IMR-90 (cell line): ENCODE measurements at regions not wholly inside any gene's neighbourhood (a gene's known extent, or its start where the extent isn't known, plus 50 kb on each side); places are given as distances from the start of the nearest gene placed in this dataset.

ENCODE experiments used
- ATAC-seq: fragments of 200-7000 bp; cut with Tn5 transposase; 2 replicates; pipeline ENCODE4 v1.9.1; 2020; ENCODE audit warnings: low read depth, mild to moderate bottlenecking, moderate library complexity
- BruUV-seq: library from RNA; stranded (reverse); fragments of 400-500 nt; replicated peaks from 2 replicates; lab custom pipeline; 2021; lab: Mats Ljungman, UMichigan
- CTCF ChIA-PET: fragments of 300-600 bp; formaldehyde crosslinking; extraction: SDS; loops from one replicate; lab custom pipeline; 2021; ENCODE audit warnings: antibody characterized with exemption; lab: Yijun Ruan, JAX
- POLR2A ChIA-PET: fragments of 300-600 bp; sonication (Branson Sonifier 250); formaldehyde crosslinking; loops from one replicate; lab custom pipeline; 2022; ENCODE audit warnings: antibody characterized with exemption; ENCODE audit not compliant: unreplicated experiment; lab: Charles Lee
- DNase-seq: peaks from one replicate; pipeline ENCODE4 v3.0.0; 2013
- H2AFZ ChIP-seq: replicated peaks from 2 replicates; pipeline ENCODE3; 2013; ENCODE audit warnings: low read length, mild to moderate bottlenecking; ENCODE audit not compliant: poor library complexity
- H2AK5ac ChIP-seq: 2 replicates; pipeline ENCODE4 v1.6.1; 2013; ENCODE audit warnings: low read depth, low read length, inconsistent platforms
- H2AK9ac ChIP-seq: replicated peaks from 2 replicates; pipeline ENCODE3; 2013; ENCODE audit warnings: mild to moderate bottlenecking, low read depth, low read length, moderate library complexity; ENCODE audit not compliant: poor library complexity
- H2BK120ac ChIP-seq: 2 replicates; pipeline ENCODE4 v1.6.1; 2013; ENCODE audit warnings: low read depth, low read length, inconsistent platforms
- H2BK15ac ChIP-seq: 3 replicates; pipeline ENCODE4 v1.6.1; 2013; ENCODE audit warnings: low read depth, low read length, inconsistent platforms
- H2BK20ac ChIP-seq: 2 replicates; pipeline ENCODE4 v1.6.1; 2013; ENCODE audit warnings: low read depth, mild to moderate bottlenecking, inconsistent platforms, low read length, moderate library complexity
- H2BK5ac ChIP-seq: 2 replicates; pipeline ENCODE4 v1.6.1; 2013; ENCODE audit warnings: mild to moderate bottlenecking, low read depth, low read length, inconsistent platforms; ENCODE audit not compliant: poor library complexity, severe bottlenecking
- H3K14ac ChIP-seq: replicated peaks from 2 replicates; pipeline ENCODE4 v1.6.1; 2013; ENCODE audit warnings: low read depth, low read length, inconsistent platforms
- H3K18ac ChIP-seq: 2 replicates; pipeline ENCODE4 v1.6.1; 2013; ENCODE audit warnings: low read depth, low read length, control low read depth
- H3K23ac ChIP-seq: 2 replicates; pipeline ENCODE4 v1.6.1; 2013; ENCODE audit warnings: low read depth, low read length, inconsistent platforms
- H3K27ac ChIP-seq: 2 replicates; pipeline ENCODE4 v1.5.1; 2013; ENCODE audit warnings: mild to moderate bottlenecking, control low read depth, low read length; ENCODE audit not compliant: insufficient read depth
- H3K27me3 ChIP-seq: 2 replicates; pipeline ENCODE4 v1.6.1; 2013; ENCODE audit warnings: low read length; ENCODE audit not compliant: control insufficient read depth, insufficient read depth
- H3K36me3 ChIP-seq: 2 replicates; pipeline ENCODE4 v1.6.1; 2013; ENCODE audit warnings: low read length, mixed read lengths; ENCODE audit not compliant: control insufficient read depth, insufficient read depth
- H3K4ac ChIP-seq: 2 replicates; pipeline ENCODE4 v1.6.1; 2013; ENCODE audit warnings: low read depth, low read length, inconsistent platforms
- H3K4me1 ChIP-seq: 2 replicates; pipeline ENCODE4 v1.6.1; 2013; ENCODE audit warnings: low read length, mixed read lengths; ENCODE audit not compliant: control insufficient read depth, insufficient read depth
- H3K4me2 ChIP-seq: 2 replicates; pipeline ENCODE4 v1.6.1; 2013; ENCODE audit warnings: low read depth, mild to moderate bottlenecking, control low read depth, low read length, moderate library complexity
- H3K4me3 ChIP-seq: 2 replicates; pipeline ENCODE4 v1.5.1; 2013; ENCODE audit warnings: low read depth, mild to moderate bottlenecking, control low read depth, low read length, moderate library complexity; ENCODE audit not compliant: insufficient read depth
- H3K56ac ChIP-seq: 2 replicates; pipeline ENCODE4 v1.6.1; 2013; ENCODE audit warnings: low read length, inconsistent platforms; ENCODE audit not compliant: insufficient read depth; ENCODE audit errors: extremely low read depth
- H3K79me1 ChIP-seq, 2 experiments: 2 replicates each; pipeline ENCODE4 v1.6.1; 2013; ENCODE audit warnings: low read length in 2 of 2, inconsistent platforms in 1 of 2, low read depth in 1 of 2
- H3K9ac ChIP-seq: 2 replicates; pipeline ENCODE4 v1.6.1; 2013; ENCODE audit warnings: low read depth, low read length, control low read depth
- H3K9me1 ChIP-seq: 2 replicates; pipeline ENCODE4 v1.6.1; 2013; ENCODE audit warnings: low read length, inconsistent platforms; ENCODE audit not compliant: insufficient read depth
- H3K9me3 ChIP-seq: 2 replicates; pipeline ENCODE4 v1.6.1; 2013; ENCODE audit warnings: low read length; ENCODE audit not compliant: control insufficient read depth, insufficient read depth
- H4K20me1 ChIP-seq: 2 replicates; pipeline ENCODE4 v1.6.1; 2013; ENCODE audit warnings: low read length, inconsistent platforms; ENCODE audit not compliant: insufficient read depth
- H4K5ac ChIP-seq: 2 replicates; pipeline ENCODE4 v1.6.1; 2013; ENCODE audit warnings: mild to moderate bottlenecking, low read depth, low read length, control low read depth
- H4K8ac ChIP-seq, 2 experiments: 2 replicates each; pipeline ENCODE4 v1.6.1; 2013; ENCODE audit warnings: low read depth in 2 of 2, low read length in 2 of 2, control low read depth in 1 of 2, inconsistent platforms in 1 of 2
- H4K91ac ChIP-seq: 2 replicates; pipeline ENCODE4 v1.6.1; 2013; ENCODE audit warnings: low read depth, low read length, inconsistent platforms; ENCODE audit not compliant: insufficient read depth
- NFE2L2 ChIP-seq: fragments of 150-350 bp; IDR thresholded peaks from 2 replicates; pipeline ENCODE4 v1.6.1; 2016; ENCODE audit warnings: low read depth, mild to moderate bottlenecking, low read length
- RCOR1 ChIP-seq: IDR thresholded peaks from 2 replicates; pipeline ENCODE4 v1.6.1; 2012; ENCODE audit warnings: mild to moderate bottlenecking, low read length, improper control_type of control experiment; ENCODE audit not compliant: insufficient replicate concordance
- dilution Hi-C: fragments of 300-500 bp; cut with HindIII; formaldehyde crosslinking; loops from one replicate; pipeline ENCODE4 v1.14.3; 2018; ENCODE audit warnings: low sequenced_read_pairs; ENCODE audit not compliant: unreplicated experiment
- in situ Hi-C: fragments of 300-500 bp; cut with MboI; formaldehyde crosslinking; loops from 3 replicates; pipeline ENCODE4 v1.14.3; 2019; ENCODE audit warnings: low sequenced_read_pairs, inconsistent platforms, mixed read lengths
- intact Hi-C: fragments of 100-400 bp; cut with micrococcal nuclease; formaldehyde crosslinking; loops from 2 replicates; pipeline ENCODE4 v1.10.0; 2022

DNA sequence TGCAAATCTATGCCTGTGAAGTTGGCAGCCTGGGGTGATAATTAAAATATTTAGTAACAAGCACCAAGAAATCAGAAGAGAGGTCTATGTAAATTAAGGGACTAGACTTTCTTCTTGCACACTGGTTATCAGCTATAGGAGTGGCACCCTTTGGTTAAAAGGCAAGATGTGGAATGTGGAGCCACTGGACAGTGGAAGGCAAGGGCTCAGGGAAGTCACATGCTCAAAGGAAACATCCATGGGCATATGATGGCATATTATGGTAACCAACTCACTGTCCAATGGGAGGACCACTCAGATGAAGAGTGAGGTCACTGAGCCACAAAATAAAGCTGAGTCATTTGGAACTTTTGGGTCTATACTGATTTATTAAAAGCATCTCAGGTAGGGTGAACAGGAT lies 165.6 kb upstream of the PRICKLE2 start:
- Histone ChIP-seq H2AK5ac (no peak overlapping the region), H3K27me3 (no peaks in the 10 kb centered on the region), H4K8ac (no peak overlapping the region), H3K18ac (no peak overlapping the region), H4K20me1 (no peaks in the 10 kb centered on the region), H4K91ac (no peak overlapping the region), H3K9me3 (no peaks in the 10 kb centered on the region), H2BK20ac (no peak overlapping the region), H2BK120ac (no peak overlapping the region), H3K14ac (no peak overlapping the region), H3K9ac (no peak overlapping the region), H3K4me3 (no peak overlapping the region), H3K27ac (no peak overlapping the region), H2AFZ (no peak overlapping the region), H3K4ac (no peak overlapping the region), H3K9me1 (peaks cover 4% of the 10 kb centered on the region; the same call in 1 of the 2 replicates), H3K56ac (no peak overlapping the region), H2BK15ac (no peak overlapping the region), H3K23ac (no peak overlapping the region), H3K36me3 (0 out of 2 replicates have a peak, but pooled peaks cover 2% of the 10 kb centered on the region), H4K5ac (no peak overlapping the region), H3K4me1 (0 out of 2 replicates have a peak, but pooled peaks cover 2% of the 10 kb centered on the region), H2BK5ac (no peak overlapping the region), H3K79me1 (no peaks in the 10 kb centered on the region), H3K4me2 (no peak overlapping the region), H2AK9ac (no peak overlapping the region)
- dilution Hi-C loops = no loop called here
- ATAC-seq (no peak), DNase-seq (no peak)
- no TSS peak for BruUV-seq
- ChIA-PET CTCF (no interaction called here), POLR2A (no interaction called here)
- in situ Hi-C loops = no loop called here
- TF ChIP-seq NFE2L2 (0 out of 2 replicates have a peak, but pooled peaks have one; percentile 28), RCOR1 (no peak)
- intact Hi-C loops = no loop called here
